GM12873 (cell line): ENCODE measurements at regions not wholly inside any gene's neighbourhood (a gene's known extent, or its start where the extent isn't known, plus 50 kb on each side); places are given as distances from the start of the nearest gene placed in this dataset.

Source experiments
- TF ChIP-seq, protein P1 (sequence below): IDR thresholded peaks from 2 replicates; pipeline ENCODE4 v1.5.1; 2012; ENCODE audit warnings: low read depth, mild to moderate bottlenecking, moderate library complexity, low read length, control low read depth; ENCODE audit not compliant: insufficient read depth; ENCODE audit errors: missing control alignments

DNA sequence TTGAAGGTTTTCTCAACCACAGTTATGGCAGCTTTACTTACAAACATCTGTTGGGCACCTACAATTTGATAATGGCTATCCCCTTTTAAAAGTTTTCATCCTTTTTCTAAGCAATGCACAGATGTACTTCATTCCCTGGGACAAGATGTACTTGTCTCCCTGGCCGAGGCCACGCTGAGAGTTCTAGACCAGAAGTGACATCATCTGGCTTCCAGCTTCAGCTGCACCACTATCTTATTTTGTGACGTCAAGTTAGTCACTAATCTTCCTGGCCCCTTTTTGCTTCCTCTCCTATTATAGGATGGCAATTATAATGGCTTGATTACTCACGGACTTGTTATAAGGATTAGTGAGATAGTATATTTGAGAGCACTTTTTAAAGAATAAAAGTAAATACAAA, 386.4 kb downstream of the BCL11A start:
- TF ChIP-seq, protein P1, sequence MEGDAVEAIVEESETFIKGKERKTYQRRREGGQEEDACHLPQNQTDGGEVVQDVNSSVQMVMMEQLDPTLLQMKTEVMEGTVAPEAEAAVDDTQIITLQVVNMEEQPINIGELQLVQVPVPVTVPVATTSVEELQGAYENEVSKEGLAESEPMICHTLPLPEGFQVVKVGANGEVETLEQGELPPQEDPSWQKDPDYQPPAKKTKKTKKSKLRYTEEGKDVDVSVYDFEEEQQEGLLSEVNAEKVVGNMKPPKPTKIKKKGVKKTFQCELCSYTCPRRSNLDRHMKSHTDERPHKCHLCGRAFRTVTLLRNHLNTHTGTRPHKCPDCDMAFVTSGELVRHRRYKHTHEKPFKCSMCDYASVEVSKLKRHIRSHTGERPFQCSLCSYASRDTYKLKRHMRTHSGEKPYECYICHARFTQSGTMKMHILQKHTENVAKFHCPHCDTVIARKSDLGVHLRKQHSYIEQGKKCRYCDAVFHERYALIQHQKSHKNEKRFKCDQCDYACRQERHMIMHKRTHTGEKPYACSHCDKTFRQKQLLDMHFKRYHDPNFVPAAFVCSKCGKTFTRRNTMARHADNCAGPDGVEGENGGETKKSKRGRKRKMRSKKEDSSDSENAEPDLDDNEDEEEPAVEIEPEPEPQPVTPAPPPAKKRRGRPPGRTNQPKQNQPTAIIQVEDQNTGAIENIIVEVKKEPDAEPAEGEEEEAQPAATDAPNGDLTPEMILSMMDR = no peak

DNA sequence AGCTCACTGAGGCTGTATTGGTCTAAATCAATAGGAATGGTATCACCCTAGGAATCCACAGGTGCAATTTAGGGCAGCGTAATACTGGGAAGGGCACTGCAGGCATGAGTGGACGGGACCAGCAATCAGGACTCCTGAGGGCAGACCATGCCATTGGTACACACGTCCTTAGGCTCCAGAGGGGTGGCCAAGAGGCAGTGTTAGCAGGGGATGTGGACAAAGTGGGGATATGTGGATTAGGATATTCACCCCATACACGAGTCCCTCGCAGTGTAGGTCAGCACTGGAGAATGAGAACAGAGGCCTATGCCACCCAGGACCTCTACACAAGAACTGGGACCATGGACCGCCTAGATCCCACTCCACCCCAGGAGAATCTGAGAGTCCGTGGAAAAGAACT, 389.8 kb downstream of the BCL11A start:
- TF ChIP-seq, protein P1 = no peak

DNA sequence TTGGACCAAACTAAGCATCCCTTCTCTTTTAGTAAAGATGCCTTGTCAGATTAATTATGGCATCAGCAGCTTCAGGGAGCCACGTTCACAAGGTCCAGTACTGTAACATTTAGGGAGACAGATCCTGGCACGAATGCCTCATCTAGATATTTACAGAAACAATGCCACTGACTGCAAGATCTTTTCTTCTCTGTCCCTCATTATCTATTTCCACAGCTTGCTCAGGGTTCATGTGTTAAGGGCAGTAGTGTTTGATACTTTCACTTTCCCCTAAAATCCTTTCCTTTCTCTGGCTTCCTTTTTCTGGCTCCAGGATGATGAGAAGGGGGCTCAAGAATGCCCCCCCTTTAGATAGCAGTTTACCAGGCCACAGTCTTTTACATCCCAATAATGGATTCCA, 393.9 kb downstream of the BCL11A start:
- TF ChIP-seq, protein P1 = no peak

DNA sequence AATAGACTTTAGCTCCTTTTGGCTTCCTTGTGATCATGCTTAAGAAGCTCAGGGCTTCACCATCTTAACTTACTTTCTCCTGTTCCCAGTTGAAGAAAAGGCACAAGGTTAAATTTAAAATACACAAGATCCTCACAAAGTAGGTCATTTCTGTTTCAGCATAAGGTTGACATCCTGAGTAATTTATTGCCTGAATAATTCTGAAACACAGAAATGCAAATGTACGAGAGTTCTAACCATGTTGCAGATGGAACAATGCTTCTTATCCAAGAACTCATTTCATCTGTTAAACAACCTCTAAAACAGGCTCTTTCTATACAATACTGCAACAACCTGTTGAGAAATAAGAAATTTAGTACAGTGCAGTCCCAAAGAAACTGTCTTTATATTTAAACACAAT, 395.2 kb downstream of the BCL11A start:
- TF ChIP-seq, protein P1 = no peak

DNA sequence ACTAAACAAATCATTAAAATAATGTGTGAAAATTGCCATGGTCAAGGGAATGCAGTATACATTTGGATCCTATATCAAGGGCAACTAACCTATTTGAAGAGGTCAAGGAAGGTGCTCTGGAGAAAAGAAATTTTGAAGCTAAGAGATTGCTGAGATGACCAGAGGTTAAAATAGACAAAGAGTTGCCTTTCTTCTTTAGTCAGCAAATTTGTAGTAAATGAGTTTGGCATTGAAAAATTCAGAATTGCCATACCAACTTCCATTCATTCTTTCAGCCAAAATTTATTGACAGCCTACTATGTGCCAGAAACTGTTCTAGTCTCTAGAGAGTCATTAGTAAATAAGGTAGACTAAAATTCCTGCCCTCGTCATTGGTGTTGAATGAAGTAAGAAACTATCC, 396.2 kb downstream of the BCL11A start:
- TF ChIP-seq, protein P1 = no peak

DNA sequence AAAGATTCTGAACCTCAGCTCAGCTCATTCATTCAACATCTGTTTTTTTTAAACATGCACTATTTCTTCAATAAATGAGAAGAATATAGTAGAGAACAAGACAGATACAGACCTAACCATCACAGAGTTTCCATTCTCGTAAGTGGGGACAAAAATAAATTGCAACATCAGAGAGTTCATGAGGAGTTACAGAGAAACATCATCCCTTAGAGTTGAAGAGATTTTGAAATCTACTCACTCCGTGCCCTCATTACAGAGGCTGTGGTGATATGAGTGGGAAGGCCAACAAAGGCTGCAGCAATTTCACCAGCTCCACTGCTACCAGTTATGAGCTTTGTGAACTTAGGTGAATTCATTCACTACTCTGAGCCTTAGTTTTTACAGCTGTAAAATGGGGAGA, 399.3 kb downstream of the BCL11A start:
- TF ChIP-seq, protein P1 = no peak

DNA sequence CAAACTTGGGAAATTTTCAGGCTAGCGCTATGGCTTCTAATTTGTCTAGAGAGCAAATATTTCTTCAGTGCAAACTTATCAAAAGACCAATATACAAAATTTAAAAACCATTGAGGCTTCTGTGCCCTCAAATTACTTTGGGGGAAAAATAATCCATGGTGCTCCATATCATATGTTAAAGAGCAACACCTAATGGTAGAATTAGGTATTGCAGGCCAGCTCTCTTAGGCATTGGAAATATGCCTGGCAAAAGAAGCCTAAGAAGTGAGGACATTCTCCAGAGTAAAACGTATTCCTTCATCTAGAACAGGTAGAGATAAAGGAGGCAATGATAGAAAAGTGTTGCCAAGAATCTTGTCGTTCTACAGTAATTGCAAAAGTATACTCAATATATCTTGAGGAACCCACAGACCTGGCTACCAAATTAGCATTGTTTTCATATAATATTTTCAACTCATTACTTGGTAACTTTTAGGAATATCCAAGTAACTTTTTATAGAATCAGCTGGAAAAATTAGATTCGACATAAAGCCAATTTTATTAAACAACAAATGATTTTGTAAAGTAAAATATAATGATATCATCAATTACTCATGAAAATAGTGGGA, 401.1 kb downstream of the BCL11A start:
- TF ChIP-seq, protein P1 = peak; percentile 82
